HL-60 (cell line): ENCODE measurements at regions not wholly inside any gene's neighbourhood (a gene's known extent, or its start where the extent isn't known, plus 50 kb on each side); places are given as distances from the start of the nearest gene placed in this dataset.

Experiments used
- GABPA ChIP-seq: IDR thresholded peaks from 2 replicates; pipeline ENCODE4 v1.6.1; 2012; ENCODE audit warnings: low read depth
- POLR2AphosphoS5 ChIP-seq: IDR thresholded peaks from 2 replicates; pipeline ENCODE4 v1.6.1; 2012; ENCODE audit warnings: low read depth
- SPI1 ChIP-seq: IDR thresholded peaks from 2 replicates; pipeline ENCODE4 v1.6.1; 2012; ENCODE audit warnings: low read depth, mild to moderate bottlenecking, borderline replicate concordance
- TF ChIP-seq, protein P1 (sequence below): IDR thresholded peaks from one replicate; pipeline ENCODE4 v1.5.1; 2011; ENCODE audit warnings: low read length, control low read depth, inconsistent platforms; ENCODE audit not compliant: insufficient read depth
- TF ChIP-seq, protein P2 (sequence below): IDR thresholded peaks from 2 replicates; pipeline ENCODE4 v1.6.1; 2012; ENCODE audit warnings: low read depth; ENCODE audit not compliant: insufficient replicate concordance

DNA sequence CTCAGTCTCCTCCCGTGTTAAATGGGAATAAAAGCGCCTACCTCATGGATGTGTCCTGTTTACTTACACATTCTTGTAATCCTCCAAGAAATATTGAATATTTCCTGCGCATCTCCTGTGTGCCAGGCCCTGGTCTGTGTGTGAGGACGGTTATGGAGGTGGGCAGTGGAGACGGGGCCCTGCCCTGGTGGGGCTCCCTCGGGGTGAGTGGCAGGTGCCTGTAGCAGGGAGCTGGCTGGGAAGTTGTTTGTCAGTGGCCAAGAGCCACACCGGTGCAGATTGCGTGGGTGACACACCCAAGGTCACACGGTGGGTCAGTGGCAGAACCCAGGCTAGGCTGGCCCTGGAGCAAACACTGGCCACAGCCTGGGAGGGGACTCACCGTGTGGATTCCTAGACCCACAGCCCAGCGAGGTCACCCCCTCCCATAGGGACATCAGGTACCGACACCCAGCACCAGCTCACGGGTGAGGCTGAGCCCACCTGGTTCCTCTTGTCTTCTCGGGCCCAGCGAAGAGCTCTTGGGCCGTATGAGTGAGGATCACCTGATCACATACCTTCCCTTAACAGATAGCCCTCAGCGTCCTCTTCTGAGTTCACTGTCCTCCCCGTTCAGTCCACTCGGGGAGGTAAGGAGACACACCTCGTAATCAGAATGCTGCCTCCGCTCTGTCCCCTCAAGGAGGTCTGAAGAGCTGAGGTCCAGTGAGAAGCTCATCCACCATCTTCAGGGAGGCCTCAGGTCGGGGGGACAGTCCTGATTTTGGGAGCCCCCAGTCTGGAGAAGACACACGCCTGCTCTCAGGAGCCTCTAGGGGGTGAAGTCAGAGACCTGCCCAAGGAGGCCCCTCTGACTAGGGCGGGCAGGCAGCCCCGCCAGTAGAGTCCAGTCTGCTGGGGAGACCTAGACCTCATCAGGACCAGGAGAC lies 349.6 kb downstream of the MATN1 start:
- TF ChIP-seq, protein P1, sequence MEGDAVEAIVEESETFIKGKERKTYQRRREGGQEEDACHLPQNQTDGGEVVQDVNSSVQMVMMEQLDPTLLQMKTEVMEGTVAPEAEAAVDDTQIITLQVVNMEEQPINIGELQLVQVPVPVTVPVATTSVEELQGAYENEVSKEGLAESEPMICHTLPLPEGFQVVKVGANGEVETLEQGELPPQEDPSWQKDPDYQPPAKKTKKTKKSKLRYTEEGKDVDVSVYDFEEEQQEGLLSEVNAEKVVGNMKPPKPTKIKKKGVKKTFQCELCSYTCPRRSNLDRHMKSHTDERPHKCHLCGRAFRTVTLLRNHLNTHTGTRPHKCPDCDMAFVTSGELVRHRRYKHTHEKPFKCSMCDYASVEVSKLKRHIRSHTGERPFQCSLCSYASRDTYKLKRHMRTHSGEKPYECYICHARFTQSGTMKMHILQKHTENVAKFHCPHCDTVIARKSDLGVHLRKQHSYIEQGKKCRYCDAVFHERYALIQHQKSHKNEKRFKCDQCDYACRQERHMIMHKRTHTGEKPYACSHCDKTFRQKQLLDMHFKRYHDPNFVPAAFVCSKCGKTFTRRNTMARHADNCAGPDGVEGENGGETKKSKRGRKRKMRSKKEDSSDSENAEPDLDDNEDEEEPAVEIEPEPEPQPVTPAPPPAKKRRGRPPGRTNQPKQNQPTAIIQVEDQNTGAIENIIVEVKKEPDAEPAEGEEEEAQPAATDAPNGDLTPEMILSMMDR = no peak
- TF ChIP-seq, protein P2, sequence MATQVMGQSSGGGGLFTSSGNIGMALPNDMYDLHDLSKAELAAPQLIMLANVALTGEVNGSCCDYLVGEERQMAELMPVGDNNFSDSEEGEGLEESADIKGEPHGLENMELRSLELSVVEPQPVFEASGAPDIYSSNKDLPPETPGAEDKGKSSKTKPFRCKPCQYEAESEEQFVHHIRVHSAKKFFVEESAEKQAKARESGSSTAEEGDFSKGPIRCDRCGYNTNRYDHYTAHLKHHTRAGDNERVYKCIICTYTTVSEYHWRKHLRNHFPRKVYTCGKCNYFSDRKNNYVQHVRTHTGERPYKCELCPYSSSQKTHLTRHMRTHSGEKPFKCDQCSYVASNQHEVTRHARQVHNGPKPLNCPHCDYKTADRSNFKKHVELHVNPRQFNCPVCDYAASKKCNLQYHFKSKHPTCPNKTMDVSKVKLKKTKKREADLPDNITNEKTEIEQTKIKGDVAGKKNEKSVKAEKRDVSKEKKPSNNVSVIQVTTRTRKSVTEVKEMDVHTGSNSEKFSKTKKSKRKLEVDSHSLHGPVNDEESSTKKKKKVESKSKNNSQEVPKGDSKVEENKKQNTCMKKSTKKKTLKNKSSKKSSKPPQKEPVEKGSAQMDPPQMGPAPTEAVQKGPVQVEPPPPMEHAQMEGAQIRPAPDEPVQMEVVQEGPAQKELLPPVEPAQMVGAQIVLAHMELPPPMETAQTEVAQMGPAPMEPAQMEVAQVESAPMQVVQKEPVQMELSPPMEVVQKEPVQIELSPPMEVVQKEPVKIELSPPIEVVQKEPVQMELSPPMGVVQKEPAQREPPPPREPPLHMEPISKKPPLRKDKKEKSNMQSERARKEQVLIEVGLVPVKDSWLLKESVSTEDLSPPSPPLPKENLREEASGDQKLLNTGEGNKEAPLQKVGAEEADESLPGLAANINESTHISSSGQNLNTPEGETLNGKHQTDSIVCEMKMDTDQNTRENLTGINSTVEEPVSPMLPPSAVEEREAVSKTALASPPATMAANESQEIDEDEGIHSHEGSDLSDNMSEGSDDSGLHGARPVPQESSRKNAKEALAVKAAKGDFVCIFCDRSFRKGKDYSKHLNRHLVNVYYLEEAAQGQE = no peak
- no peak for TF ChIP-seq POLR2AphosphoS5
- no peak for TF ChIP-seq GABPA
- no peak for TF ChIP-seq SPI1
